Cardiac muscle cell (in vitro differentiated cells and primary cell): ENCODE measurements at regions not wholly inside any gene's neighbourhood (a gene's known extent, or its start where the extent isn't known, plus 50 kb on each side); places are given as distances from the start of the nearest gene placed in this dataset.

ENCODE experiments used
- DNase-seq, 2 donors: peaks; one replicate each; pipeline versions ENCODE4 v3.0.0 to v3.0.0-alpha.2; 2010 to 2017; ENCODE audit warnings: low read depth in 1 of 2, low spot score in 1 of 2
- H3K27ac ChIP-seq: fragments of 200-600 bp; sonication (generic); 2 replicates; pipeline ENCODE4 v1.5.1; 2016
- H3K27me3 ChIP-seq: fragments of 200-600 bp; sonication (generic); 2 replicates; pipeline ENCODE4 v1.6.0; 2016; ENCODE audit warnings: control low read depth
- H3K36me3 ChIP-seq: fragments of 200-600 bp; sonication (generic); 2 replicates; pipeline ENCODE4 v1.5.1; 2016; ENCODE audit warnings: control low read depth
- H3K4me1 ChIP-seq: fragments of 200-600 bp; sonication (generic); 2 replicates; pipeline ENCODE4 v1.8.1; 2017; ENCODE audit warnings: low read depth, mild to moderate bottlenecking, mixed run types
- H3K4me3 ChIP-seq: fragments of 200-600 bp; sonication (generic); 2 replicates; pipeline ENCODE4 v1.5.1; 2016; ENCODE audit warnings: mild to moderate bottlenecking
- H3K9me3 ChIP-seq: fragments of 200-600 bp; sonication (generic); 2 replicates; pipeline ENCODE4 v1.5.1; 2017; ENCODE audit warnings: low read depth, mild to moderate bottlenecking, control low read depth
- TF ChIP-seq, protein P1 (sequence below): IDR thresholded peaks from 2 replicates; pipeline ENCODE4 v1.5.1; 2012; ENCODE audit warnings: low read depth, mild to moderate bottlenecking, low read length

- Histone ChIP-seq H3K27ac (no peak overlapping the region), H3K4me3 (no peak overlapping the region), H3K36me3 (no peaks in the 10 kb centered on the region), H3K27me3 (no peaks in the 10 kb centered on the region), H3K9me3 (no peaks in the 10 kb centered on the region), H3K4me1 (no peaks in the 10 kb centered on the region)
- TF ChIP-seq, protein P1, sequence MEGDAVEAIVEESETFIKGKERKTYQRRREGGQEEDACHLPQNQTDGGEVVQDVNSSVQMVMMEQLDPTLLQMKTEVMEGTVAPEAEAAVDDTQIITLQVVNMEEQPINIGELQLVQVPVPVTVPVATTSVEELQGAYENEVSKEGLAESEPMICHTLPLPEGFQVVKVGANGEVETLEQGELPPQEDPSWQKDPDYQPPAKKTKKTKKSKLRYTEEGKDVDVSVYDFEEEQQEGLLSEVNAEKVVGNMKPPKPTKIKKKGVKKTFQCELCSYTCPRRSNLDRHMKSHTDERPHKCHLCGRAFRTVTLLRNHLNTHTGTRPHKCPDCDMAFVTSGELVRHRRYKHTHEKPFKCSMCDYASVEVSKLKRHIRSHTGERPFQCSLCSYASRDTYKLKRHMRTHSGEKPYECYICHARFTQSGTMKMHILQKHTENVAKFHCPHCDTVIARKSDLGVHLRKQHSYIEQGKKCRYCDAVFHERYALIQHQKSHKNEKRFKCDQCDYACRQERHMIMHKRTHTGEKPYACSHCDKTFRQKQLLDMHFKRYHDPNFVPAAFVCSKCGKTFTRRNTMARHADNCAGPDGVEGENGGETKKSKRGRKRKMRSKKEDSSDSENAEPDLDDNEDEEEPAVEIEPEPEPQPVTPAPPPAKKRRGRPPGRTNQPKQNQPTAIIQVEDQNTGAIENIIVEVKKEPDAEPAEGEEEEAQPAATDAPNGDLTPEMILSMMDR = no peak
- DNase-seq = peak in 1 of 2 donors; percentile 12
These were observed 337.0 kb downstream of the MBD2 start for GRCh38 chr18:53887447-53887846.

DNA sequence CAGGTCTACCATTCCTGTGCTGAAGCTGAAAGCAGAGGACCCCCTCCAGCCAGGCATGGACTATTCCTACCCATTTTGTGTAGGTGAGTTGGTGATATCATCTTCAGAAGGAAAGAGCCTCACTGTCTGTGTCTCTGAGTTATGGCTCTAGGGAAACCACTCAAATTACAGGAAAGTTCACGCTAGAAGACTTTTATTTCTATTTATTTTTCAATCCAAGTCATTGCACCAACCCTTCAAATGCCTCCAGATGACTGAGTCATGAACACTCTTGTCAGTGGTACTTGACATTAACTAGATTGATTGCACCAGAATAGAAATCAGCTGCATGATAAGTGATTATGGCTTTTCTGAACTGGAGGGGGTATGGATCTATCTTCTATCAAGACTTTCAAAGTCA, 338.4 kb downstream of the MBD2 start:
- Histone ChIP-seq H3K4me1 (no peaks in the 10 kb centered on the region), H3K27ac (no peak overlapping the region), H3K27me3 (no peaks in the 10 kb centered on the region), H3K36me3 (no peaks in the 10 kb centered on the region), H3K9me3 (no peaks in the 10 kb centered on the region), H3K4me3 (no peak overlapping the region)
- DNase-seq = no peak
- TF ChIP-seq, protein P1 = no peak

- no peak overlapping the region for H3K27ac ChIP-seq
These were observed 340.7 kb downstream of the MBD2 start for GRCh38 chr18:53883771-53884170.

DNA sequence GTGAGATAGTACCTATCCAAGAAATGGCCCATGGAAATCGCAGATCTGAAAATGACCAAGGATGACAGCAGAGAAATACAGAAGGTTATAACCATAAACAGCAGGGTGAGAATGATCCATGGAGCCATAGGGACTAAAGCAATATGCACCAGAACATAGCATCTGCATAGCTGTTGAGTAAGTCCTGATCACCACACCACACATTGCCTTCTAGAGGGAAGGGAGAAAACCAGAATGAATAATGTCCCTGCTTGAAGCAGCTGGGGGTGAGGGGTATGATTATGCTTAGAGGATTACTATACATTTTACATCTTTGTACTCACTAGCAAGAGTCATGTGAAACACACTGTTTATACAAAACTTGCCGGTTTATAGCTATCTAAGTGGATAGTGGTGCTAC, 350.4 kb downstream of the MBD2 start:
- TF ChIP-seq, protein P1 = no peak
- no peak overlapping the region for H3K4me3 ChIP-seq
- no peaks in the 10 kb centered on the region for H3K27me3 ChIP-seq

More at GRCh38 chr18:53883771-53884170, 340.7 kb downstream of the MBD2 start:
- Histone ChIP-seq H3K4me1 (no peaks in the 10 kb centered on the region), H3K9me3 (no peaks in the 10 kb centered on the region), H3K4me3 (no peak overlapping the region), H3K27me3 (no peaks in the 10 kb centered on the region), H3K36me3 (no peaks in the 10 kb centered on the region)
- TF ChIP-seq, protein P1 = no peak
- DNase-seq = no peak

GRCh38 chr18:53864770-53865169, 359.7 kb downstream of the MBD2 start:
- Histone ChIP-seq H3K9me3 (no peaks in the 10 kb centered on the region), H3K4me1 (no peaks in the 10 kb centered on the region), H3K27me3 (no peaks in the 10 kb centered on the region), H3K4me3 (no peak overlapping the region), H3K36me3 (no peaks in the 10 kb centered on the region), H3K27ac (no peak overlapping the region)
- peak; percentile 7 to 9 for DNase-seq
- TF ChIP-seq, protein P1 = no peak

More for the DNA sequence above, 350.4 kb downstream of the MBD2 start:
- no peaks in the 10 kb centered on the region for H3K36me3 ChIP-seq
- no peak for DNase-seq
- no peaks in the 10 kb centered on the region for H3K4me1 ChIP-seq
- H3K9me3 ChIP-seq = no peaks in the 10 kb centered on the region
- no peak overlapping the region for H3K27ac ChIP-seq

GRCh38 chr18:53862921-53863320, 361.5 kb downstream of the MBD2 start:
- no peaks in the 10 kb centered on the region for H3K27me3 ChIP-seq
- no peak overlapping the region for H3K27ac ChIP-seq
- peak in 1 of 2 donors; percentile 1 for DNase-seq
- H3K36me3 ChIP-seq = no peaks in the 10 kb centered on the region
- H3K9me3 ChIP-seq = no peaks in the 10 kb centered on the region
- H3K4me3 ChIP-seq = no peak overlapping the region
- TF ChIP-seq, protein P1 = no peak
- H3K4me1 ChIP-seq = no peaks in the 10 kb centered on the region
